ENCODE measurements at regions not wholly inside any gene's neighbourhood (a gene's known extent, or its start where the extent isn't known, plus 50 kb on each side); places are given as distances from the start of the nearest gene placed in this dataset.
"Not testable (repeated sequence)": the region's sequence is repeated elsewhere in the genome, so short reads cannot be mapped to it uniquely, and the experiment has no call there.

GRCh38 chr14:34093883-34094282 lies 143.0 kb upstream of the EGLN3 start:
- DNase-seq (ENCODE audit: low spot score): no peak

GRCh38 chr14:34090451-34090850 lies 139.6 kb upstream of the EGLN3 start:
- DNase-seq (ENCODE audit: low spot score): no peak

- DNase-seq (ENCODE audit: low spot score): no peak
These were observed 138.0 kb upstream of the EGLN3 start for GRCh38 chr14:34088914-34089313.

- no peak for DNase-seq (ENCODE audit: low spot score)
These were observed 136.7 kb upstream of the EGLN3 start for GRCh38 chr14:34087571-34087970.

GRCh38 chr14:34086223-34086757 lies 135.4 kb upstream of the EGLN3 start:
- DNase-seq (ENCODE audit: low spot score): no peak

GRCh38 chr14:34085695-34086094 lies 134.8 kb upstream of the EGLN3 start:
- no peak for DNase-seq (ENCODE audit: low spot score)

GRCh38 chr14:34081576-34082136 lies 130.8 kb upstream of the EGLN3 start:
- DNase-seq (ENCODE audit: low spot score): peak; percentile 81

GRCh38 chr14:34081101-34081575 lies 130.3 kb upstream of the EGLN3 start:
- DNase-seq (ENCODE audit: low spot score): no peak

GRCh38 chr14:34079643-34080042 lies 128.8 kb upstream of the EGLN3 start:
- not testable (repeated sequence) for DNase-seq (ENCODE audit: low spot score)

- no peak for DNase-seq (ENCODE audit: low spot score)
These were observed 127.4 kb upstream of the EGLN3 start for GRCh38 chr14:34078117-34078743.

GRCh38 chr14:34075826-34076225 lies 125.0 kb upstream of the EGLN3 start:
- no peak for DNase-seq (ENCODE audit: low spot score)

GRCh38 chr14:34075042-34075744 lies 124.3 kb upstream of the EGLN3 start:
- DNase-seq (ENCODE audit: low spot score): no peak

GRCh38 chr14:34072921-34073320 lies 122.0 kb upstream of the EGLN3 start:
- no peak for DNase-seq (ENCODE audit: low spot score)

- DNase-seq (ENCODE audit: low spot score): no peak
These were observed 121.5 kb upstream of the EGLN3 start for GRCh38 chr14:34072401-34072800.

GRCh38 chr14:34070917-34071407 lies 120.1 kb upstream of the EGLN3 start:
- DNase-seq (ENCODE audit: low spot score): no peak

GRCh38 chr14:34069854-34070582 lies 119.1 kb upstream of the EGLN3 start:
- DNase-seq (ENCODE audit: low spot score): no peak

- no peak for DNase-seq (ENCODE audit: low spot score)
These were observed 116.7 kb upstream of the EGLN3 start for GRCh38 chr14:34067587-34067986.

GRCh38 chr14:34065690-34066391 lies 115.0 kb upstream of the EGLN3 start:
- no peak for DNase-seq (ENCODE audit: low spot score)

GRCh38 chr14:34065236-34065635 lies 114.4 kb upstream of the EGLN3 start:
- no peak for DNase-seq (ENCODE audit: low spot score)

- no peak for DNase-seq (ENCODE audit: low spot score)
These were observed 113.5 kb upstream of the EGLN3 start for GRCh38 chr14:34064349-34064748.

- DNase-seq (ENCODE audit: low spot score): no peak
These were observed 112.7 kb upstream of the EGLN3 start for GRCh38 chr14:34063470-34064164.

All from LoVo (cell line).